ENCODE measurements at regions not wholly inside any gene's neighbourhood (a gene's known extent, or its start where the extent isn't known, plus 50 kb on each side); places are given as distances from the start of the nearest gene placed in this dataset.

- TF ChIP-seq, protein P1, sequence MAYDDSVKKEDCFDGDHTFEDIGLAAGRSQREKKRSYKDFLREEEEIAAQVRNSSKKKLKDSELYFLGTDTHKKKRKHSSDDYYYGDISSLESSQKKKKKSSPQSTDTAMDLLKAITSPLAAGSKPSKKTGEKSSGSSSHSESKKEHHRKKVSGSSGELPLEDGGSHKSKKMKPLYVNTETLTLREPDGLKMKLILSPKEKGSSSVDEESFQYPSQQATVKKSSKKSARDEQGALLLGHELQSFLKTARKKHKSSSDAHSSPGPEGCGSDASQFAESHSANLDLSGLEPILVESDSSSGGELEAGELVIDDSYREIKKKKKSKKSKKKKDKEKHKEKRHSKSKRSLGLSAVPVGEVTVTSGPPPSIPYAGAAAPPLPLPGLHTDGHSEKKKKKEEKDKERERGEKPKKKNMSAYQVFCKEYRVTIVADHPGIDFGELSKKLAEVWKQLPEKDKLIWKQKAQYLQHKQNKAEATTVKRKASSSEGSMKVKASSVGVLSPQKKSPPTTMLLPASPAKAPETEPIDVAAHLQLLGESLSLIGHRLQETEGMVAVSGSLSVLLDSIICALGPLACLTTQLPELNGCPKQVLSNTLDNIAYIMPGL (CRISPR knock-in tag; IDR thresholded peaks at IDR 0.05; ENCODE audit: borderline replicate concordance) = no peak
- TF ChIP-seq, protein P2, sequence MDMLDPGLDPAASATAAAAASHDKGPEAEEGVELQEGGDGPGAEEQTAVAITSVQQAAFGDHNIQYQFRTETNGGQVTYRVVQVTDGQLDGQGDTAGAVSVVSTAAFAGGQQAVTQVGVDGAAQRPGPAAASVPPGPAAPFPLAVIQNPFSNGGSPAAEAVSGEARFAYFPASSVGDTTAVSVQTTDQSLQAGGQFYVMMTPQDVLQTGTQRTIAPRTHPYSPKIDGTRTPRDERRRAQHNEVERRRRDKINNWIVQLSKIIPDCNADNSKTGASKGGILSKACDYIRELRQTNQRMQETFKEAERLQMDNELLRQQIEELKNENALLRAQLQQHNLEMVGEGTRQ (IDR thresholded peaks at IDR 0.05) = no peak
- TF ChIP-seq CHD2 (IDR thresholded peaks at IDR 0.05; ENCODE audit: low read length, partially characterized antibody) = no peak
- TF ChIP-seq POLR2A (IDR thresholded peaks at IDR 0.05; ENCODE audit: low read length) = no peak
- TF ChIP-seq NPAS2 (CRISPR knock-in tag; IDR thresholded peaks at IDR 0.05; ENCODE audit: borderline replicate concordance) = no peak
- TF ChIP-seq CTCF (IDR thresholded peaks at IDR 0.05) = no peak
Measured at GRCh38 chr11:96885912-96886311, 496.1 kb downstream of the JRKL start.

All from A549 (cell line).